SK-N-SH (cell line): ENCODE measurements at regions not wholly inside any gene's neighbourhood (a gene's known extent, or its start where the extent isn't known, plus 50 kb on each side); places are given as distances from the start of the nearest gene placed in this dataset.

Source experiments
- CTCF ChIA-PET: fragments of 300-600, 350-600 bp; formaldehyde crosslinking; extraction: SDS; loops from one replicate; lab custom pipeline; 2021; lab: Yijun Ruan, JAX
- POLR2A ChIA-PET: fragments of 350-600 bp; sonication (Branson Sonifier 250); formaldehyde crosslinking; extraction: SDS; loops from one replicate; lab custom pipeline; 2020; ENCODE audit warnings: antibody characterized with exemption, inconsistent platforms; lab: Yijun Ruan, JAX
- DNase-seq: peaks from one replicate; pipeline ENCODE4 v3.0.0; 2012
- H2AFZ ChIP-seq: fragments of 200-600 bp; sonication (generic); 2 replicates; pipeline ENCODE4 v1.8.1; 2016; ENCODE audit warnings: antibody characterized with exemption, mild to moderate bottlenecking, low read depth
- H3F3A ChIP-seq: fragments of 200-600 bp; sonication (generic); replicated peaks from 2 replicates; pipeline ENCODE3; 2016; ENCODE audit warnings: antibody characterized with exemption, mild to moderate bottlenecking; ENCODE audit not compliant: insufficient read depth
- H3K27ac ChIP-seq, 2 experiments: fragments of 200-500 bp in 1 of 2; fragments of 200-600 bp in 1 of 2; sonication (Bioruptor generic) in 1 of 2; sonication (generic), shearing (Covaris generic) in 1 of 2; 2 replicates each; pipeline versions ENCODE4 v1.5.1 to v1.6.1; 2014 to 2016; ENCODE audit warnings: low read depth in 2 of 2, inconsistent platforms in 1 of 2, low read length in 1 of 2, mild to moderate bottlenecking in 1 of 2, mixed read lengths in 1 of 2
- H3K27me3 ChIP-seq: fragments of 200-600 bp; sonication (generic), shearing (Covaris generic); 2 replicates; pipeline ENCODE4 v1.6.1; 2016; ENCODE audit warnings: mixed run types; ENCODE audit not compliant: insufficient read depth
- H3K36me3 ChIP-seq, 2 experiments: fragments of 200-500 bp in 1 of 2; fragments of 200-600 bp in 1 of 2; sonication (Bioruptor generic) in 1 of 2; sonication (generic) in 1 of 2; replicated peaks in 1 of 2; 2 replicates each; pipeline versions ENCODE3 to v1.5.1; 2014 to 2016; ENCODE audit warnings: low read length in 1 of 2, mild to moderate bottlenecking in 1 of 2; ENCODE audit not compliant: insufficient read depth in 2 of 2, control insufficient read depth in 1 of 2
- H3K4me1 ChIP-seq, 2 experiments: fragments of 200-500 bp in 1 of 2; fragments of 200-600 bp in 1 of 2; sonication (Bioruptor generic) in 1 of 2; sonication (generic), shearing (Covaris generic) in 1 of 2; 2 replicates each; pipeline versions ENCODE4 v1.5.1 to v1.6.1; 2014 to 2016; ENCODE audit warnings: low read depth in 1 of 2, low read length in 1 of 2, mixed run types in 1 of 2; ENCODE audit not compliant: insufficient read depth in 2 of 2, control insufficient read depth in 1 of 2
- H3K4me2 ChIP-seq: fragments of 200-600 bp; sonication (generic), shearing (Covaris generic); 2 replicates; pipeline ENCODE4 v1.6.1; 2017; ENCODE audit warnings: mixed run types
- H3K4me3 ChIP-seq, 2 experiments: fragments of 200-500 bp in 1 of 2; fragments of 200-600 bp in 1 of 2; sonication (Bioruptor generic) in 1 of 2; sonication (generic), shearing (Covaris generic) in 1 of 2; 2 replicates each; pipeline versions ENCODE4 v1.5.1 to v1.8.1; 2014 to 2016; ENCODE audit warnings: low read depth in 2 of 2, inconsistent platforms in 1 of 2, low read length in 1 of 2, mild to moderate bottlenecking in 1 of 2, mixed read lengths in 1 of 2, moderate library complexity in 1 of 2
- H3K79me2 ChIP-seq: fragments of 200-600 bp; sonication (generic); 2 replicates; pipeline ENCODE4 v1.8.1; 2017; ENCODE audit warnings: mild to moderate bottlenecking; ENCODE audit not compliant: insufficient read depth
- H3K9ac ChIP-seq: fragments of 200-600 bp; sonication (generic); 2 replicates; pipeline ENCODE4 v1.6.1; 2017; ENCODE audit warnings: mixed run types
- H3K9me2 ChIP-seq: fragments of 200-600 bp; sonication (generic); 2 replicates; pipeline ENCODE4 v1.6.1; 2017; ENCODE audit warnings: mixed run types
- H3K9me3 ChIP-seq: fragments of 200-600 bp; sonication (generic); 2 replicates; pipeline ENCODE4 v1.6.1; 2017; ENCODE audit warnings: mixed run types, mild to moderate bottlenecking, moderate library complexity
- H4K20me1 ChIP-seq: fragments of 200-600 bp; sonication (generic); 2 replicates; pipeline ENCODE4 v1.6.1; 2017; ENCODE audit warnings: mild to moderate bottlenecking, mixed run types; ENCODE audit not compliant: insufficient read depth
- CHD2 ChIP-seq: fragments of 150-350 bp; IDR thresholded peaks from 2 replicates; pipeline ENCODE4 v1.6.1; 2018; ENCODE audit warnings: low read length; ENCODE audit not compliant: partially characterized antibody
- ELF1 ChIP-seq: IDR thresholded peaks from 2 replicates; pipeline ENCODE4 v1.4.0; 2012
- FOSL2 ChIP-seq: IDR thresholded peaks from 2 replicates; pipeline ENCODE4 v1.4.0; 2012; ENCODE audit warnings: low read depth, mild to moderate bottlenecking, moderate library complexity, borderline replicate concordance
- FOXM1 ChIP-seq: IDR thresholded peaks from 2 replicates; pipeline ENCODE4 v1.4.0; 2012; ENCODE audit warnings: low read depth, mild to moderate bottlenecking
- MEF2A ChIP-seq: IDR thresholded peaks from 2 replicates; pipeline ENCODE4 v1.4.0; 2012; ENCODE audit warnings: low read depth, borderline replicate concordance
- MXI1 ChIP-seq: IDR thresholded peaks from 2 replicates; pipeline ENCODE4 v1.6.1; 2012; ENCODE audit warnings: mild to moderate bottlenecking, low read depth, low read length, improper control_type of control experiment
- NRF1 ChIP-seq: IDR thresholded peaks from 2 replicates; pipeline ENCODE4 v1.6.1; 2012; ENCODE audit warnings: low read depth, mild to moderate bottlenecking, low read length
- RAD21 ChIP-seq: IDR thresholded peaks from 2 replicates; pipeline ENCODE4 v1.6.1; 2012; ENCODE audit warnings: mild to moderate bottlenecking, low read length
- RXRA ChIP-seq: IDR thresholded peaks from 2 replicates; pipeline ENCODE4 v1.4.0; 2012; ENCODE audit warnings: low read depth, mild to moderate bottlenecking, borderline replicate concordance
- SIN3A ChIP-seq: IDR thresholded peaks from 2 replicates; pipeline ENCODE4 v1.6.1; 2012; ENCODE audit warnings: low read depth, mild to moderate bottlenecking, low read length, moderate library complexity, borderline replicate concordance
- TAF1 ChIP-seq: IDR thresholded peaks from 2 replicates; pipeline ENCODE4 v1.6.1; 2012; ENCODE audit warnings: low read depth, mild to moderate bottlenecking, low read length, moderate library complexity, borderline replicate concordance
- TCF12 ChIP-seq: IDR thresholded peaks from 2 replicates; pipeline ENCODE4 v1.4.0; 2012
- TEAD4 ChIP-seq: IDR thresholded peaks from 2 replicates; pipeline ENCODE4 v1.4.0; 2012; ENCODE audit warnings: mild to moderate bottlenecking, borderline replicate concordance; ENCODE audit not compliant: insufficient read depth
- YY1 ChIP-seq: IDR thresholded peaks from 2 replicates; pipeline ENCODE4 v1.4.0; 2012; ENCODE audit warnings: low read depth, mild to moderate bottlenecking
- WGBS: methylation state at CpG from one replicate; pipeline ENCODE4 v1.1.6; 2017; ENCODE audit warnings: low lambda C conversion rate; 5-methylcytosine and 5-hydroxymethylcytosine counted together
- TF ChIP-seq, protein P1 (sequence below): fragments of 200-600 bp; sonication (generic); IDR thresholded peaks from 2 replicates; pipeline ENCODE4 v1.6.1; 2017; ENCODE audit warnings: antibody characterized with exemption, mild to moderate bottlenecking, moderate library complexity
- TF ChIP-seq, protein P2 (sequence below): fragments of 150-350 bp; IDR thresholded peaks from 2 replicates; pipeline ENCODE4 v1.6.1; 2017; ENCODE audit warnings: antibody characterized with exemption, low read length, low read depth, borderline replicate concordance
- TF ChIP-seq, protein P3 (sequence below): fragments of 150-350 bp; IDR thresholded peaks from 2 replicates; pipeline ENCODE4 v1.6.1; 2016; ENCODE audit warnings: mild to moderate bottlenecking, low read depth, low read length
- TF ChIP-seq, protein P4 (sequence below): IDR thresholded peaks from 2 replicates; pipeline ENCODE4 v1.4.0; 2012; ENCODE audit warnings: low read depth
- TF ChIP-seq, protein P5 (sequence below): IDR thresholded peaks from 2 replicates; pipeline ENCODE4; 2012
- TF ChIP-seq, protein P6 (sequence below): IDR thresholded peaks from 2 replicates; pipeline ENCODE4 v1.4.0; 2012; ENCODE audit warnings: low read depth, borderline replicate concordance
- TF ChIP-seq, protein P7 (sequence below): IDR thresholded peaks from 2 replicates; pipeline ENCODE4 v1.4.0; 2012; ENCODE audit warnings: low read depth, borderline replicate concordance

DNA sequence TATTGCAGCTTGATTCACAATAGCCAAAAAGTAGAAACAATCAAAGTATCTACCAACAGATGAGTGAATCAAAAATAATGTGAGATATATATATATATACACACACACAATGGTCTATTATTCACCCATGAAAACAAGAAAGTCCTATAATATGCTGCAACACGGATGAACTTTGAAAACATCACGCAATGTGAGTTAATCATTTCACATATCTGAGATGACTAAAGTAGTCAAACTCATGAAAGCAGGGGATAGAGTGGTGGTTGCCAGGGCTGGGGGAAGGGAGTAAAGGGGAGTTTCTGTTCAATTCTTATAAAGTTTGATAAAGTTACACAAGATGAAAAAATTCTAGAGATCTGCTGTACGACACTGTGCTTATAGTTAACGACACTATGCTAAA, 1234.8 kb downstream of the MRPL39 start:
- POLR2A ChIA-PET, result no interaction called here
- TF ChIP-seq MEF2A (no peak), YY1 (no peak), MXI1 (no peak), NRF1 (no peak), RAD21 (no peak), FOXM1 (no peak), TCF12 (no peak), TEAD4 (no peak)
- TF ChIP-seq, protein P1, sequence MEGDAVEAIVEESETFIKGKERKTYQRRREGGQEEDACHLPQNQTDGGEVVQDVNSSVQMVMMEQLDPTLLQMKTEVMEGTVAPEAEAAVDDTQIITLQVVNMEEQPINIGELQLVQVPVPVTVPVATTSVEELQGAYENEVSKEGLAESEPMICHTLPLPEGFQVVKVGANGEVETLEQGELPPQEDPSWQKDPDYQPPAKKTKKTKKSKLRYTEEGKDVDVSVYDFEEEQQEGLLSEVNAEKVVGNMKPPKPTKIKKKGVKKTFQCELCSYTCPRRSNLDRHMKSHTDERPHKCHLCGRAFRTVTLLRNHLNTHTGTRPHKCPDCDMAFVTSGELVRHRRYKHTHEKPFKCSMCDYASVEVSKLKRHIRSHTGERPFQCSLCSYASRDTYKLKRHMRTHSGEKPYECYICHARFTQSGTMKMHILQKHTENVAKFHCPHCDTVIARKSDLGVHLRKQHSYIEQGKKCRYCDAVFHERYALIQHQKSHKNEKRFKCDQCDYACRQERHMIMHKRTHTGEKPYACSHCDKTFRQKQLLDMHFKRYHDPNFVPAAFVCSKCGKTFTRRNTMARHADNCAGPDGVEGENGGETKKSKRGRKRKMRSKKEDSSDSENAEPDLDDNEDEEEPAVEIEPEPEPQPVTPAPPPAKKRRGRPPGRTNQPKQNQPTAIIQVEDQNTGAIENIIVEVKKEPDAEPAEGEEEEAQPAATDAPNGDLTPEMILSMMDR, result no peak
- TF ChIP-seq, protein P2, sequence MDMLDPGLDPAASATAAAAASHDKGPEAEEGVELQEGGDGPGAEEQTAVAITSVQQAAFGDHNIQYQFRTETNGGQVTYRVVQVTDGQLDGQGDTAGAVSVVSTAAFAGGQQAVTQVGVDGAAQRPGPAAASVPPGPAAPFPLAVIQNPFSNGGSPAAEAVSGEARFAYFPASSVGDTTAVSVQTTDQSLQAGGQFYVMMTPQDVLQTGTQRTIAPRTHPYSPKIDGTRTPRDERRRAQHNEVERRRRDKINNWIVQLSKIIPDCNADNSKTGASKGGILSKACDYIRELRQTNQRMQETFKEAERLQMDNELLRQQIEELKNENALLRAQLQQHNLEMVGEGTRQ, result no peak
- TF ChIP-seq, protein P3, sequence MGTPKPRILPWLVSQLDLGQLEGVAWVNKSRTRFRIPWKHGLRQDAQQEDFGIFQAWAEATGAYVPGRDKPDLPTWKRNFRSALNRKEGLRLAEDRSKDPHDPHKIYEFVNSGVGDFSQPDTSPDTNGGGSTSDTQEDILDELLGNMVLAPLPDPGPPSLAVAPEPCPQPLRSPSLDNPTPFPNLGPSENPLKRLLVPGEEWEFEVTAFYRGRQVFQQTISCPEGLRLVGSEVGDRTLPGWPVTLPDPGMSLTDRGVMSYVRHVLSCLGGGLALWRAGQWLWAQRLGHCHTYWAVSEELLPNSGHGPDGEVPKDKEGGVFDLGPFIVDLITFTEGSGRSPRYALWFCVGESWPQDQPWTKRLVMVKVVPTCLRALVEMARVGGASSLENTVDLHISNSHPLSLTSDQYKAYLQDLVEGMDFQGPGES, result no peak
- TF ChIP-seq, protein P4, sequence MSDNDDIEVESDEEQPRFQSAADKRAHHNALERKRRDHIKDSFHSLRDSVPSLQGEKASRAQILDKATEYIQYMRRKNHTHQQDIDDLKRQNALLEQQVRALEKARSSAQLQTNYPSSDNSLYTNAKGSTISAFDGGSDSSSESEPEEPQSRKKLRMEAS, result no peak
- TF ChIP-seq, protein P5, sequence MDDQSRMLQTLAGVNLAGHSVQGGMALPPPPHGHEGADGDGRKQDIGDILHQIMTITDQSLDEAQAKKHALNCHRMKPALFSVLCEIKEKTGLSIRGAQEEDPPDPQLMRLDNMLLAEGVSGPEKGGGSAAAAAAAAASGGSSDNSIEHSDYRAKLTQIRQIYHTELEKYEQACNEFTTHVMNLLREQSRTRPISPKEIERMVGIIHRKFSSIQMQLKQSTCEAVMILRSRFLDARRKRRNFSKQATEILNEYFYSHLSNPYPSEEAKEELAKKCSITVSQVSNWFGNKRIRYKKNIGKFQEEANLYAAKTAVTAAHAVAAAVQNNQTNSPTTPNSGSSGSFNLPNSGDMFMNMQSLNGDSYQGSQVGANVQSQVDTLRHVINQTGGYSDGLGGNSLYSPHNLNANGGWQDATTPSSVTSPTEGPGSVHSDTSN, result no peak
- 80% methylated on average over 4 of the region's 4 CpGs for WGBS

DNA sequence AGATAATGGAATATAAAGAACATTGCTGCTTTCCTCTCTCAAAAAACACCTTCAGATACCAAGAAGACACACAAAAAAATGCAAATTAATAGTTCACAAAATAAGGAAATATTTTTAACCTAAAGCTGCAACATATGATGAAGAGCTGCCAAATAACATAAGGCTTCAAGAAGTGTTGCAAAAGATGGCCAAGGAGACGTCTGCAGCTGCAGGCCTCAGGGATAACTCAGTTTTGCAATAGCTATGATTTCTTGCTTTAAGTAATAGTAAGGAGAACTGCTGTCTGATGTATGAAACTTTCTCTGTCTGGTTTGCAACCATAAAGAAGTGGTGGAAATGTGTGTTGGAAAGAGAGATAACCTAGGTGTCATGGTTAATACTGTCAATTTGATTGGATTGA, 1237.5 kb downstream of the MRPL39 start:
- Histone ChIP-seq H3K4me3 (no peak overlapping the region), H4K20me1 (no peaks in the 10 kb centered on the region), H3K36me3 (no peaks in the 10 kb centered on the region), H3K4me2 (no peak overlapping the region), H3F3A (peaks cover 4% of the 10 kb centered on the region), H3K27ac (no peak overlapping the region), H3K79me2 (no peaks in the 10 kb centered on the region), H3K9ac (no peak overlapping the region), H3K4me1 (no peaks in the 10 kb centered on the region), H2AFZ (no peak overlapping the region), H3K9me3 (no peaks in the 10 kb centered on the region), H3K27me3 (no peaks in the 10 kb centered on the region), H3K9me2 (no peaks in the 10 kb centered on the region)
- DNase-seq, result no peak
- ChIA-PET CTCF (no interaction called here), POLR2A (no interaction called here)
- 68% methylated on average over 1 of the region's 1 CpG for WGBS
- no peak for TF ChIP-seq RXRA
- no peak for TF ChIP-seq SIN3A
- TF ChIP-seq TAF1, result no peak
- no peak for TF ChIP-seq CHD2
- TF ChIP-seq, protein P6, sequence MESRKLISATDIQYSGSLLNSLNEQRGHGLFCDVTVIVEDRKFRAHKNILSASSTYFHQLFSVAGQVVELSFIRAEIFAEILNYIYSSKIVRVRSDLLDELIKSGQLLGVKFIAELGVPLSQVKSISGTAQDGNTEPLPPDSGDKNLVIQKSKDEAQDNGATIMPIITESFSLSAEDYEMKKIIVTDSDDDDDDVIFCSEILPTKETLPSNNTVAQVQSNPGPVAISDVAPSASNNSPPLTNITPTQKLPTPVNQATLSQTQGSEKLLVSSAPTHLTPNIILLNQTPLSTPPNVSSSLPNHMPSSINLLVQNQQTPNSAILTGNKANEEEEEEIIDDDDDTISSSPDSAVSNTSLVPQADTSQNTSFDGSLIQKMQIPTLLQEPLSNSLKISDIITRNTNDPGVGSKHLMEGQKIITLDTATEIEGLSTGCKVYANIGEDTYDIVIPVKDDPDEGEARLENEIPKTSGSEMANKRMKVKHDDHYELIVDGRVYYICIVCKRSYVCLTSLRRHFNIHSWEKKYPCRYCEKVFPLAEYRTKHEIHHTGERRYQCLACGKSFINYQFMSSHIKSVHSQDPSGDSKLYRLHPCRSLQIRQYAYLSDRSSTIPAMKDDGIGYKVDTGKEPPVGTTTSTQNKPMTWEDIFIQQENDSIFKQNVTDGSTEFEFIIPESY, result no peak
- no peak for TF ChIP-seq ELF1
- no peak for TF ChIP-seq FOSL2
- TF ChIP-seq NRF1, result no peak
- no peak for TF ChIP-seq MEF2A
- no peak for TF ChIP-seq FOXM1
- TF ChIP-seq, protein P7, sequence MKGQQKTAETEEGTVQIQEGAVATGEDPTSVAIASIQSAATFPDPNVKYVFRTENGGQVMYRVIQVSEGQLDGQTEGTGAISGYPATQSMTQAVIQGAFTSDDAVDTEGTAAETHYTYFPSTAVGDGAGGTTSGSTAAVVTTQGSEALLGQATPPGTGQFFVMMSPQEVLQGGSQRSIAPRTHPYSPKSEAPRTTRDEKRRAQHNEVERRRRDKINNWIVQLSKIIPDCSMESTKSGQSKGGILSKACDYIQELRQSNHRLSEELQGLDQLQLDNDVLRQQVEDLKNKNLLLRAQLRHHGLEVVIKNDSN, result no peak

More for the DNA sequence above, 1234.8 kb downstream of the MRPL39 start:
- Histone ChIP-seq H3K4me3 (no peak overlapping the region), H3K79me2 (no peaks in the 10 kb centered on the region), H3K4me1 (no peaks in the 10 kb centered on the region), H3K9me2 (no peaks in the 10 kb centered on the region), H4K20me1 (no peaks in the 10 kb centered on the region), H2AFZ (0 out of 2 replicates have a peak overlapping the region, but pooled peaks have one; percentile 14), H3K9ac (no peak overlapping the region), H3K27ac (no peak overlapping the region), H3K27me3 (no peaks in the 10 kb centered on the region), H3K4me2 (no peak overlapping the region), H3K36me3 (no peaks in the 10 kb centered on the region), H3K9me3 (no peaks in the 10 kb centered on the region), H3F3A (peaks cover 4% of the 10 kb centered on the region)
- no peak for DNase-seq
- CTCF ChIA-PET, result no interaction called here
